ENCODE measurements at regions not wholly inside any gene's neighbourhood (a gene's known extent, or its start where the extent isn't known, plus 50 kb on each side); places are given as distances from the start of the nearest gene placed in this dataset.

- TF ChIP-seq CTCF (IDR thresholded peaks at IDR 0.05) (no peak), POLR2A (IDR thresholded peaks at IDR 0.05) (no peak)
Observed at GRCh38 chr15:97101572-97101971, 771.1 kb downstream of the NR2F2 start.
